DND-41 (cell line): ENCODE measurements at regions not wholly inside any gene's neighbourhood (a gene's known extent, or its start where the extent isn't known, plus 50 kb on each side); places are given as distances from the start of the nearest gene placed in this dataset.

Source experiments
- EZH2 ChIP-seq: IDR thresholded peaks from 3 replicates; pipeline ENCODE4 v1.6.1; 2012; ENCODE audit warnings: borderline replicate concordance, low read depth, mild to moderate bottlenecking, moderate library complexity, low read length, inconsistent platforms; ENCODE audit not compliant: severe bottlenecking
- TF ChIP-seq, protein P1 (sequence below): IDR thresholded peaks from 2 replicates; pipeline ENCODE4 v1.5.1; 2012; ENCODE audit warnings: borderline replicate concordance, low read length, moderate library complexity, mild to moderate bottlenecking; ENCODE audit not compliant: poor library complexity, severe bottlenecking; ENCODE audit errors: extremely low read depth

DNA sequence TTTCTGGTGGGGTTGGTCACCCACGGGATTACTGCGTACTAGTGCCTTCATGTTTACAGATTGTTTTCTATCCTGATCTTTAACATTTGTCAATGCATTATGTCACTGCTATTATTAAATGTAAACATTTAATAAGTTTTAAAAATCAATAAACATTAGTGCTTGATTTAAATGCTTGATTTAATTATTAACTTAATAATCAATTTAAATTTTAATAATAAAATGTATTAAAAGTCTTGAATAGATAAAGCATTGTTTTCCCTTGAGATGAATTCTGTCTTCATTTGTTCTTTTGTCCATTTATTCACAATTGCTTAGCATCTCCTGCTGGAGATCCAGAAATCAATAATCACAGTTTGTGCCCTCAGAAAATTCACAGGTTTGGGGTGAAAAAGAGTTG lies 201.8 kb upstream of the HDAC9 start:
- TF ChIP-seq, protein P1, sequence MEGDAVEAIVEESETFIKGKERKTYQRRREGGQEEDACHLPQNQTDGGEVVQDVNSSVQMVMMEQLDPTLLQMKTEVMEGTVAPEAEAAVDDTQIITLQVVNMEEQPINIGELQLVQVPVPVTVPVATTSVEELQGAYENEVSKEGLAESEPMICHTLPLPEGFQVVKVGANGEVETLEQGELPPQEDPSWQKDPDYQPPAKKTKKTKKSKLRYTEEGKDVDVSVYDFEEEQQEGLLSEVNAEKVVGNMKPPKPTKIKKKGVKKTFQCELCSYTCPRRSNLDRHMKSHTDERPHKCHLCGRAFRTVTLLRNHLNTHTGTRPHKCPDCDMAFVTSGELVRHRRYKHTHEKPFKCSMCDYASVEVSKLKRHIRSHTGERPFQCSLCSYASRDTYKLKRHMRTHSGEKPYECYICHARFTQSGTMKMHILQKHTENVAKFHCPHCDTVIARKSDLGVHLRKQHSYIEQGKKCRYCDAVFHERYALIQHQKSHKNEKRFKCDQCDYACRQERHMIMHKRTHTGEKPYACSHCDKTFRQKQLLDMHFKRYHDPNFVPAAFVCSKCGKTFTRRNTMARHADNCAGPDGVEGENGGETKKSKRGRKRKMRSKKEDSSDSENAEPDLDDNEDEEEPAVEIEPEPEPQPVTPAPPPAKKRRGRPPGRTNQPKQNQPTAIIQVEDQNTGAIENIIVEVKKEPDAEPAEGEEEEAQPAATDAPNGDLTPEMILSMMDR, result no peak
- no peak for TF ChIP-seq EZH2
